ENCODE measurements at regions not wholly inside any gene's neighbourhood (a gene's known extent, or its start where the extent isn't known, plus 50 kb on each side); places are given as distances from the start of the nearest gene placed in this dataset.

- Histone ChIP-seq H3K9me3 (ENCODE audit: control insufficient read depth in 2 of 2, low read length in 2 of 2) (no peaks in the 10 kb centered on the region), H3K4me3 (ENCODE audit: low read length in 2 of 2) (no peak overlapping the region), H3K27ac (ENCODE audit: low read depth in 2 of 2, low read length in 2 of 2) (no peak overlapping the region), H3K36me3 (ENCODE audit: control insufficient read depth in 2 of 2, insufficient read depth in 2 of 2, low read length in 2 of 2) (no peaks in the 10 kb centered on the region), H3K9ac (ENCODE audit: low read depth in 1 of 2, low read length in 2 of 2) (no peak overlapping the region), H3K4me1 (ENCODE audit: control insufficient read depth in 2 of 2, insufficient read depth in 2 of 2, low read length in 2 of 2) (no peaks in the 10 kb centered on the region), H3K27me3 (ENCODE audit: control insufficient read depth in 2 of 2, insufficient read depth in 2 of 2, low read length in 2 of 2) (no peaks in the 10 kb centered on the region)
These were observed 50.6 kb upstream of the TMEM170B start for GRCh38 chr6:11486959-11487358.

- no peaks in the 10 kb centered on the region for H3K36me3 ChIP-seq (ENCODE audit: control insufficient read depth in 2 of 2, insufficient read depth in 2 of 2, low read length in 2 of 2)
- H3K9me3 ChIP-seq (ENCODE audit: control insufficient read depth in 2 of 2, low read length in 2 of 2) = no peaks in the 10 kb centered on the region
- H3K27me3 ChIP-seq (ENCODE audit: control insufficient read depth in 2 of 2, insufficient read depth in 2 of 2, low read length in 2 of 2) = no peaks in the 10 kb centered on the region
- no peak overlapping the region for H3K4me3 ChIP-seq (ENCODE audit: low read length in 2 of 2)
- no peaks in the 10 kb centered on the region for H3K4me1 ChIP-seq (ENCODE audit: control insufficient read depth in 2 of 2, insufficient read depth in 2 of 2, low read length in 2 of 2)
- H3K9ac ChIP-seq (ENCODE audit: low read depth in 1 of 2, low read length in 2 of 2) = no peak overlapping the region
- H3K27ac ChIP-seq (ENCODE audit: low read depth in 2 of 2, low read length in 2 of 2) = no peak overlapping the region
These were observed 51.1 kb upstream of the TMEM170B start for GRCh38 chr6:11486486-11486885.

- Histone ChIP-seq H3K9ac (ENCODE audit: low read depth in 1 of 2, low read length in 2 of 2) (no peak overlapping the region), H3K4me1 (ENCODE audit: control insufficient read depth in 2 of 2, insufficient read depth in 2 of 2, low read length in 2 of 2) (no peaks in the 10 kb centered on the region), H3K4me3 (ENCODE audit: low read length in 2 of 2) (no peak overlapping the region), H3K27me3 (ENCODE audit: control insufficient read depth in 2 of 2, insufficient read depth in 2 of 2, low read length in 2 of 2) (no peaks in the 10 kb centered on the region), H3K36me3 (ENCODE audit: control insufficient read depth in 2 of 2, insufficient read depth in 2 of 2, low read length in 2 of 2) (no peaks in the 10 kb centered on the region), H3K27ac (ENCODE audit: low read depth in 2 of 2, low read length in 2 of 2) (no peak overlapping the region), H3K9me3 (ENCODE audit: control insufficient read depth in 2 of 2, low read length in 2 of 2) (no peaks in the 10 kb centered on the region)
These were observed 51.5 kb upstream of the TMEM170B start for GRCh38 chr6:11486051-11486450.

GRCh38 chr6:11485271-11485670, 52.3 kb upstream of the TMEM170B start:
- Histone ChIP-seq H3K9me3 (ENCODE audit: control insufficient read depth in 2 of 2, low read length in 2 of 2) (no peaks in the 10 kb centered on the region), H3K27ac (ENCODE audit: low read depth in 2 of 2, low read length in 2 of 2) (no peak overlapping the region), H3K4me3 (ENCODE audit: low read length in 2 of 2) (no peak overlapping the region), H3K27me3 (ENCODE audit: control insufficient read depth in 2 of 2, insufficient read depth in 2 of 2, low read length in 2 of 2) (no peaks in the 10 kb centered on the region), H3K4me1 (ENCODE audit: control insufficient read depth in 2 of 2, insufficient read depth in 2 of 2, low read length in 2 of 2) (no peaks in the 10 kb centered on the region), H3K9ac (ENCODE audit: low read depth in 1 of 2, low read length in 2 of 2) (no peak overlapping the region), H3K36me3 (ENCODE audit: control insufficient read depth in 2 of 2, insufficient read depth in 2 of 2, low read length in 2 of 2) (no peaks in the 10 kb centered on the region)

GRCh38 chr6:11484441-11484840, 53.1 kb upstream of the TMEM170B start:
- H3K9ac ChIP-seq (ENCODE audit: low read depth in 1 of 2, low read length in 2 of 2) = no peak overlapping the region
- H3K4me3 ChIP-seq (ENCODE audit: low read length in 2 of 2) = no peak overlapping the region
- H3K36me3 ChIP-seq (ENCODE audit: control insufficient read depth in 2 of 2, insufficient read depth in 2 of 2, low read length in 2 of 2) = no peaks in the 10 kb centered on the region
- H3K27me3 ChIP-seq (ENCODE audit: control insufficient read depth in 2 of 2, insufficient read depth in 2 of 2, low read length in 2 of 2) = no peaks in the 10 kb centered on the region
- no peak overlapping the region for H3K27ac ChIP-seq (ENCODE audit: low read depth in 2 of 2, low read length in 2 of 2)
- no peaks in the 10 kb centered on the region for H3K9me3 ChIP-seq (ENCODE audit: control insufficient read depth in 2 of 2, low read length in 2 of 2)
- no peaks in the 10 kb centered on the region for H3K4me1 ChIP-seq (ENCODE audit: control insufficient read depth in 2 of 2, insufficient read depth in 2 of 2, low read length in 2 of 2)

- Histone ChIP-seq H3K36me3 (ENCODE audit: control insufficient read depth in 2 of 2, insufficient read depth in 2 of 2, low read length in 2 of 2) (no peaks in the 10 kb centered on the region), H3K27me3 (ENCODE audit: control insufficient read depth in 2 of 2, insufficient read depth in 2 of 2, low read length in 2 of 2) (no peaks in the 10 kb centered on the region), H3K4me1 (ENCODE audit: control insufficient read depth in 2 of 2, insufficient read depth in 2 of 2, low read length in 2 of 2) (no peaks in the 10 kb centered on the region), H3K4me3 (ENCODE audit: low read length in 2 of 2) (no peak overlapping the region), H3K9me3 (ENCODE audit: control insufficient read depth in 2 of 2, low read length in 2 of 2) (no peaks in the 10 kb centered on the region), H3K27ac (ENCODE audit: low read depth in 2 of 2, low read length in 2 of 2) (no peak overlapping the region), H3K9ac (ENCODE audit: low read depth in 1 of 2, low read length in 2 of 2) (no peak overlapping the region)
These were observed 54.9 kb upstream of the TMEM170B start for GRCh38 chr6:11482616-11483015.

- H3K4me1 ChIP-seq (ENCODE audit: control insufficient read depth in 2 of 2, insufficient read depth in 2 of 2, low read length in 2 of 2) = no peaks in the 10 kb centered on the region
- no peak overlapping the region for H3K4me3 ChIP-seq (ENCODE audit: low read length in 2 of 2)
- no peaks in the 10 kb centered on the region for H3K27me3 ChIP-seq (ENCODE audit: control insufficient read depth in 2 of 2, insufficient read depth in 2 of 2, low read length in 2 of 2)
- H3K9ac ChIP-seq (ENCODE audit: low read depth in 1 of 2, low read length in 2 of 2) = no peak overlapping the region
- no peaks in the 10 kb centered on the region for H3K36me3 ChIP-seq (ENCODE audit: control insufficient read depth in 2 of 2, insufficient read depth in 2 of 2, low read length in 2 of 2)
- H3K9me3 ChIP-seq (ENCODE audit: control insufficient read depth in 2 of 2, low read length in 2 of 2) = no peaks in the 10 kb centered on the region
- no peak overlapping the region for H3K27ac ChIP-seq (ENCODE audit: low read depth in 2 of 2, low read length in 2 of 2)
These were observed 57.0 kb upstream of the TMEM170B start for GRCh38 chr6:11480541-11480940.

GRCh38 chr6:11479296-11479695, 58.3 kb upstream of the TMEM170B start:
- H3K4me3 ChIP-seq (ENCODE audit: low read length in 2 of 2) = no peak overlapping the region
- H3K9ac ChIP-seq (ENCODE audit: low read depth in 1 of 2, low read length in 2 of 2) = no peak overlapping the region
- no peak overlapping the region for H3K27ac ChIP-seq (ENCODE audit: low read depth in 2 of 2, low read length in 2 of 2)
- no peaks in the 10 kb centered on the region for H3K27me3 ChIP-seq (ENCODE audit: control insufficient read depth in 2 of 2, insufficient read depth in 2 of 2, low read length in 2 of 2)
- H3K36me3 ChIP-seq (ENCODE audit: control insufficient read depth in 2 of 2, insufficient read depth in 2 of 2, low read length in 2 of 2) = no peaks in the 10 kb centered on the region
- H3K9me3 ChIP-seq (ENCODE audit: control insufficient read depth in 2 of 2, low read length in 2 of 2) = no peaks in the 10 kb centered on the region
- H3K4me1 ChIP-seq (ENCODE audit: control insufficient read depth in 2 of 2, insufficient read depth in 2 of 2, low read length in 2 of 2) = no peaks in the 10 kb centered on the region

GRCh38 chr6:11478586-11478985, 59.0 kb upstream of the TMEM170B start:
- Histone ChIP-seq H3K36me3 (ENCODE audit: control insufficient read depth in 2 of 2, insufficient read depth in 2 of 2, low read length in 2 of 2) (no peaks in the 10 kb centered on the region), H3K9me3 (ENCODE audit: control insufficient read depth in 2 of 2, low read length in 2 of 2) (no peaks in the 10 kb centered on the region)

GRCh38 chr6:11475016-11475415, 62.5 kb upstream of the TMEM170B start:
- Histone ChIP-seq H3K9ac (ENCODE audit: low read depth in 1 of 2, low read length in 2 of 2) (no peak overlapping the region), H3K9me3 (ENCODE audit: control insufficient read depth in 2 of 2, low read length in 2 of 2) (no peaks in the 10 kb centered on the region), H3K27ac (ENCODE audit: low read depth in 2 of 2, low read length in 2 of 2) (no peak overlapping the region), H3K27me3 (ENCODE audit: control insufficient read depth in 2 of 2, insufficient read depth in 2 of 2, low read length in 2 of 2) (no peaks in the 10 kb centered on the region), H3K4me3 (ENCODE audit: low read length in 2 of 2) (no peak overlapping the region), H3K4me1 (ENCODE audit: control insufficient read depth in 2 of 2, insufficient read depth in 2 of 2, low read length in 2 of 2) (no peaks in the 10 kb centered on the region), H3K36me3 (ENCODE audit: control insufficient read depth in 2 of 2, insufficient read depth in 2 of 2, low read length in 2 of 2) (no peaks in the 10 kb centered on the region)

More at GRCh38 chr6:11478586-11478985, 59.0 kb upstream of the TMEM170B start:
- Histone ChIP-seq H3K4me1 (ENCODE audit: control insufficient read depth in 2 of 2, insufficient read depth in 2 of 2, low read length in 2 of 2) (no peaks in the 10 kb centered on the region), H3K9ac (ENCODE audit: low read depth in 1 of 2, low read length in 2 of 2) (no peak overlapping the region), H3K27ac (ENCODE audit: low read depth in 2 of 2, low read length in 2 of 2) (no peak overlapping the region), H3K27me3 (ENCODE audit: control insufficient read depth in 2 of 2, insufficient read depth in 2 of 2, low read length in 2 of 2) (no peaks in the 10 kb centered on the region), H3K4me3 (ENCODE audit: low read length in 2 of 2) (no peak overlapping the region)

All from mucosa of rectum (tissue), 2 donors.